Activated CD8-positive, alpha-beta T cell treated with anti-CD3 and anti-CD28 coated beads for 36 hours (primary cell): ENCODE measurements at regions not wholly inside any gene's neighbourhood (a gene's known extent, or its start where the extent isn't known, plus 50 kb on each side); places are given as distances from the start of the nearest gene placed in this dataset.

Source experiments
- ATAC-seq: fragments of 200-7000 bp; cut with Tn5 transposase; one replicate; pipeline ENCODE4 v1.10.0; 2021; ENCODE audit warnings: mild to moderate bottlenecking, moderate library complexity
- CTCF ChIA-PET: fragments of 350-600 bp; sonication (Branson Sonifier 250); formaldehyde crosslinking; loops from one replicate; lab custom pipeline; 2021; ENCODE audit warnings: antibody characterized with exemption; lab: Charles Lee
- POLR2A ChIA-PET: fragments of 350-600 bp; sonication (Branson Sonifier 250); formaldehyde crosslinking; loops from one replicate; lab custom pipeline; 2021; ENCODE audit warnings: antibody characterized with exemption; lab: Charles Lee
- DNase-seq: peaks from one replicate; pipeline ENCODE4 v3.0.0-alpha.2; 2020
- H3K27ac Mint-ChIP-seq: one replicate; pipeline ENCODE4 v1.8.0; 2021; ENCODE audit warnings: mild to moderate bottlenecking, mixed read lengths
- H3K27me3 Mint-ChIP-seq: one replicate; pipeline ENCODE4 v1.8.0; 2021; ENCODE audit warnings: mixed read lengths
- H3K36me3 Mint-ChIP-seq: one replicate; pipeline ENCODE4 v1.8.0; 2021; ENCODE audit warnings: low read depth, mixed read lengths
- H3K4me1 Mint-ChIP-seq: one replicate; pipeline ENCODE4 v1.8.0; 2021; ENCODE audit warnings: low read depth, mixed read lengths
- H3K4me3 Mint-ChIP-seq: one replicate; pipeline ENCODE4 v1.8.0; 2021; ENCODE audit warnings: mild to moderate bottlenecking, moderate library complexity, mixed read lengths
- H3K9me3 Mint-ChIP-seq: one replicate; pipeline ENCODE4 v1.8.0; 2021; ENCODE audit warnings: mixed read lengths
- CTCF ChIP-seq: fragments of 200-600 bp; IDR thresholded peaks from one replicate; pipeline ENCODE4 v1.8.0; 2022; ENCODE audit warnings: antibody characterized with exemption, mild to moderate bottlenecking
- intact Hi-C: fragments of 100-400 bp; cut with micrococcal nuclease; formaldehyde crosslinking; loops from one replicate; pipeline ENCODE4 v1.10.0; 2022

- POLR2A ChIA-PET: interaction anchor here (0.5 to 6.6 kb wide), 12 partner anchors 11 to 227 kb away, joined by 3 to 44 read pairs (median 4); partner anchors contain the start of genes AFTPH and SERTAD2
- Mint-ChIP-seq H3K27me3 (no peaks in the 10 kb centered on the region), H3K9me3 (peaks cover 2% of the 10 kb centered on the region), H3K4me1 (peaks cover 29% of the 10 kb centered on the region), H3K27ac (peak overlapping the region; percentile 97), H3K4me3 (peak overlapping the region; percentile 93), H3K36me3 (peaks cover 3% of the 10 kb centered on the region)
- DNase-seq (peak; percentile 99), ATAC-seq (peak; percentile 86)
- no peak for TF ChIP-seq CTCF
- intact Hi-C loops: loop anchor here (5.0 kb wide), 2 partner anchors 81 to 99 kb away; partner anchors contain the start of gene SERTAD2
- CTCF ChIA-PET: interaction anchor here (0.6 to 5.0 kb wide), 24 partner anchors 9 to 227 kb away, joined by 3 to 35 read pairs (median 4); partner anchors contain the start of genes AFTPH and SERTAD2
Measured at GRCh38 chr2:64750817-64751285, 97.1 kb upstream of the SERTAD2 start.

- ChIA-PET CTCF (interaction anchor here (0.6 to 5.0 kb wide), 32 partner anchors 8 to 228 kb away, joined by 3 to 35 read pairs (median 4); partner anchors contain the start of genes AFTPH and SERTAD2), POLR2A (interaction anchor here (0.5 to 6.6 kb wide), 15 partner anchors 10 to 227 kb away, joined by 3 to 44 read pairs (median 3); partner anchors contain the start of genes AFTPH and SERTAD2)
- peaks cover 3% of the 10 kb centered on the region for H3K9me3 Mint-ChIP-seq
- TF ChIP-seq CTCF: peak; percentile 39
- peaks cover 28% of the 10 kb centered on the region for H3K4me1 Mint-ChIP-seq
- intact Hi-C loops: loop anchor here (5.0 kb wide), 2 partner anchors 81 to 99 kb away; partner anchors contain the start of gene SERTAD2
- DNase-seq (peak; percentile 60), ATAC-seq (no peak)
- peak overlapping the region; percentile 97 for H3K27ac Mint-ChIP-seq
- H3K27me3 Mint-ChIP-seq: no peaks in the 10 kb centered on the region
- peaks cover 3% of the 10 kb centered on the region for H3K36me3 Mint-ChIP-seq
- peak overlapping the region; percentile 93 for H3K4me3 Mint-ChIP-seq
Measured at GRCh38 chr2:64751286-64752260, 97.9 kb upstream of the SERTAD2 start.

GRCh38 chr2:64753399-64753798 lies 99.7 kb upstream of the SERTAD2 start:
- Mint-ChIP-seq H3K9me3 (peaks cover 3% of the 10 kb centered on the region), H3K4me1 (peaks cover 25% of the 10 kb centered on the region), H3K27ac (no peak overlapping the region), H3K4me3 (no peak overlapping the region), H3K36me3 (peaks cover 3% of the 10 kb centered on the region), H3K27me3 (no peaks in the 10 kb centered on the region)
- intact Hi-C loops: loop anchor here (5.0 kb wide), 2 partner anchors 79 to 101 kb away; partner anchors contain the start of gene SERTAD2
- POLR2A ChIA-PET: interaction anchor here (6.6 kb wide), 1 partner anchor 100 kb away, joined by 44 read pairs; the partner anchor contains the start of gene SERTAD2
- TF ChIP-seq CTCF: no peak
- DNase-seq (no peak), ATAC-seq (no peak)
- CTCF ChIA-PET: interaction anchor here (4.2 kb wide), 1 partner anchor 9 kb away, joined by 25 read pairs; no protein-coding TSS in a partner anchor

GRCh38 chr2:64754570-64754969 lies 100.9 kb upstream of the SERTAD2 start:
- H3K27ac Mint-ChIP-seq: no peak overlapping the region
- intact Hi-C loops: loop anchor here (5.0 kb wide), 2 partner anchors 78 to 102 kb away; partner anchors contain the start of gene SERTAD2
- H3K4me3 Mint-ChIP-seq: no peak overlapping the region
- POLR2A ChIA-PET: interaction anchor here (0.7 kb wide), 1 partner anchor 105 kb away, joined by 3 read pairs; no protein-coding TSS in a partner anchor
- H3K9me3 Mint-ChIP-seq: peaks cover 3% of the 10 kb centered on the region
- ATAC-seq: no peak
- peaks cover 15% of the 10 kb centered on the region for H3K4me1 Mint-ChIP-seq
- H3K27me3 Mint-ChIP-seq: no peaks in the 10 kb centered on the region
- CTCF ChIA-PET: interaction anchor here (0.6 to 1.8 kb wide), 2 partner anchors 109 to 154 kb away, joined by 3 to 5 read pairs; no protein-coding TSS in a partner anchor
- TF ChIP-seq CTCF: no peak
- peaks cover 2% of the 10 kb centered on the region for H3K36me3 Mint-ChIP-seq
- no peak for DNase-seq
